ENCODE measurements at regions not wholly inside any gene's neighbourhood (a gene's known extent, or its start where the extent isn't known, plus 50 kb on each side); places are given as distances from the start of the nearest gene placed in this dataset.

GRCh38 chr4:155107059-155107458 lies 101.4 kb upstream of the NPY2R start:
- no peak for DNase-seq

GRCh38 chr4:155114790-155115189 lies 93.6 kb upstream of the NPY2R start:
- DNase-seq = no peak

GRCh38 chr4:155119006-155119405 lies 89.4 kb upstream of the NPY2R start:
- no peak for DNase-seq

- DNase-seq = no peak
Observed at GRCh38 chr4:155120536-155120935, 87.9 kb upstream of the NPY2R start.

- DNase-seq = no peak
Observed at GRCh38 chr4:155122382-155122781, 86.1 kb upstream of the NPY2R start.

- DNase-seq = no peak
Observed at GRCh38 chr4:155134136-155134535, 74.3 kb upstream of the NPY2R start.

GRCh38 chr4:155140889-155141288 lies 67.5 kb upstream of the NPY2R start:
- DNase-seq = no peak

- DNase-seq = no peak
Observed at GRCh38 chr4:155143512-155143911, 64.9 kb upstream of the NPY2R start.

Data from CD4-positive, alpha-beta T cell treated with Interleukin-4 for 1 hour (primary cell).